ENCODE measurements at regions not wholly inside any gene's neighbourhood (a gene's known extent, or its start where the extent isn't known, plus 50 kb on each side); places are given as distances from the start of the nearest gene placed in this dataset.

DNA sequence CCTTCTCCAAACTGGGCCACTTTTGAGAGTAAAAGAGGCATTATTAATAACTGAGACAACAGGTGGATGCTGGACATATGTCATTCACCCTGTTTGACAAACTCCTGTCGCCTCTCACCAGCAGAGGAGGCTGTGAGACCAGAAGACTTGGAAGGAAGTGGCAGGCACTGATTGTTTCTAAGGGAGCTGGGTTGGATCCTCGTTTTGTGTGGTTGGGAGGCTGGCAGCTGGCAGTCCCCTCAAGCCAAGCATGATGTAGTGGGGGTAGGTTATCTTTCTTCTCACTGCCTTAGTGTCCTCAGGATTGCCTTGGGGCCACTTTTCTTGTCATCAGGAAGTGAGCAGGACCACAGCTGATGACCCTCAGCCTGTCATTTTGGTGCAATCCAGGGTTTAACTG is 86.5 kb upstream of the KCNJ15 start:
- TF ChIP-seq, protein P1, sequence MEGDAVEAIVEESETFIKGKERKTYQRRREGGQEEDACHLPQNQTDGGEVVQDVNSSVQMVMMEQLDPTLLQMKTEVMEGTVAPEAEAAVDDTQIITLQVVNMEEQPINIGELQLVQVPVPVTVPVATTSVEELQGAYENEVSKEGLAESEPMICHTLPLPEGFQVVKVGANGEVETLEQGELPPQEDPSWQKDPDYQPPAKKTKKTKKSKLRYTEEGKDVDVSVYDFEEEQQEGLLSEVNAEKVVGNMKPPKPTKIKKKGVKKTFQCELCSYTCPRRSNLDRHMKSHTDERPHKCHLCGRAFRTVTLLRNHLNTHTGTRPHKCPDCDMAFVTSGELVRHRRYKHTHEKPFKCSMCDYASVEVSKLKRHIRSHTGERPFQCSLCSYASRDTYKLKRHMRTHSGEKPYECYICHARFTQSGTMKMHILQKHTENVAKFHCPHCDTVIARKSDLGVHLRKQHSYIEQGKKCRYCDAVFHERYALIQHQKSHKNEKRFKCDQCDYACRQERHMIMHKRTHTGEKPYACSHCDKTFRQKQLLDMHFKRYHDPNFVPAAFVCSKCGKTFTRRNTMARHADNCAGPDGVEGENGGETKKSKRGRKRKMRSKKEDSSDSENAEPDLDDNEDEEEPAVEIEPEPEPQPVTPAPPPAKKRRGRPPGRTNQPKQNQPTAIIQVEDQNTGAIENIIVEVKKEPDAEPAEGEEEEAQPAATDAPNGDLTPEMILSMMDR (conservative IDR thresholded peaks at IDR 0.05; ENCODE audit: low read length) = no peak
- TF ChIP-seq EZH2phosphoT487 (IDR thresholded peaks at IDR 0.05; ENCODE audit: borderline replicate concordance, low read depth, low read length) = no peak

Measured in OCI-LY7 (cell line).